ENCODE measurements at regions not wholly inside any gene's neighbourhood (a gene's known extent, or its start where the extent isn't known, plus 50 kb on each side); places are given as distances from the start of the nearest gene placed in this dataset.

DNA sequence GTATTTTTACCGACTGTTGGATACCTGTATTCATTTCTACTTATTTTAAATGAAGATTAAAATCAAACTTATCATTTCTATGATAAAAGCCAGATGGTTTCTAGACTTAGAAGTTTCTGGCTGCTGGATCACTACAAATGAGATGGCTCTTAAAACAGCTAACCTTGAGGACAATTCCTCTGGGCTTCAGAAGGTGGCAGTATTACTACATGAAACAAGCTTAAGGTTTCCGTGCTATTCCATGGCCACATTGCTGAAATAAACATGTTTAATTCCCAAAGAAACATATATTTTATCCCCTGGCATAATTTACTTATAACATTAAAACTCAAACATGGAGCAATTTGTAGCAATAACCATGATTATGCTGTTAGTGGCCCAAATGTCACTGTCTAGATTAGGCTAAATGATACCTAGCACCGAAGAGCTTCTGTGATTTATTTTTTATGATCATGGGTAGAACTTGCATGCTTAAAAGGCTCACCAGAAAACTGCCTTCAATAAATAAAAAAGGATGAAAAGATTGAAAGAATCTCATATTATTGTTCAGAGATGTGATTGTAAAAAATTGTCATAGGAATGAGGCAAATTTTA, 204.0 kb upstream of the NANOGP8 start:
- TF ChIP-seq CTCF (IDR thresholded peaks at IDR 0.05; ENCODE audit: borderline replicate concordance, extremely low read depth, low read length, poor library complexity, severe bottlenecking) (peak; percentile 71), EZH2 (IDR thresholded peaks at IDR 0.05; ENCODE audit: borderline replicate concordance, low read depth, low read length, severe bottlenecking) (no peak)
